ENCODE measurements at regions not wholly inside any gene's neighbourhood (a gene's known extent, or its start where the extent isn't known, plus 50 kb on each side); places are given as distances from the start of the nearest gene placed in this dataset.

- DNase-seq (no peak), ATAC-seq (no peak)
These were observed 946.3 kb upstream of the INTU start for GRCh38 chr4:126686491-126686890.

GRCh38 chr4:126687655-126688358, 945.0 kb upstream of the INTU start:
- ATAC-seq (no peak), DNase-seq (no peak)

GRCh38 chr4:126691797-126692196, 941.0 kb upstream of the INTU start:
- ATAC-seq (no peak), DNase-seq (no peak)

GRCh38 chr4:126697748-126698147, 935.0 kb upstream of the INTU start:
- no peak for DNase-seq
- ATAC-seq: no peak

GRCh38 chr4:126698224-126698623, 934.5 kb upstream of the INTU start:
- no peak for ATAC-seq
- DNase-seq: no peak

GRCh38 chr4:126701756-126702155, 931.0 kb upstream of the INTU start:
- ATAC-seq (no peak), DNase-seq (no peak)

- ATAC-seq: no peak
These were observed 930.0 kb upstream of the INTU start for GRCh38 chr4:126702747-126703146.

GRCh38 chr4:126705266-126705665, 927.5 kb upstream of the INTU start:
- DNase-seq (no peak), ATAC-seq (no peak)

More at GRCh38 chr4:126702747-126703146, 930.0 kb upstream of the INTU start:
- no peak for DNase-seq

GRCh38 chr4:126708716-126709115, 924.0 kb upstream of the INTU start:
- no peak for ATAC-seq
- DNase-seq: no peak

- DNase-seq (no peak), ATAC-seq (no peak)
These were observed 921.8 kb upstream of the INTU start for GRCh38 chr4:126710935-126711334.

GRCh38 chr4:126715067-126715466, 917.7 kb upstream of the INTU start:
- DNase-seq (no peak), ATAC-seq (no peak)

- no peak for ATAC-seq
These were observed 917.1 kb upstream of the INTU start for GRCh38 chr4:126715681-126716080.

GRCh38 chr4:126718136-126718535, 914.6 kb upstream of the INTU start:
- ATAC-seq (no peak), DNase-seq (no peak)

More at GRCh38 chr4:126715681-126716080, 917.1 kb upstream of the INTU start:
- no peak for DNase-seq

GRCh38 chr4:126719852-126720251, 912.9 kb upstream of the INTU start:
- DNase-seq: no peak
- no peak for ATAC-seq

- no peak for ATAC-seq
- DNase-seq: no peak
These were observed 906.9 kb upstream of the INTU start for GRCh38 chr4:126725906-126726305.

- no peak for DNase-seq
- no peak for ATAC-seq
These were observed 905.3 kb upstream of the INTU start for GRCh38 chr4:126727461-126727860.

- DNase-seq: no peak
- ATAC-seq: no peak
These were observed 901.7 kb upstream of the INTU start for GRCh38 chr4:126731062-126731461.

- ATAC-seq (no peak), DNase-seq (no peak)
These were observed 899.5 kb upstream of the INTU start for GRCh38 chr4:126733301-126733700.

GRCh38 chr4:126734465-126734864, 898.3 kb upstream of the INTU start:
- ATAC-seq (no peak), DNase-seq (no peak)

GRCh38 chr4:126735294-126736132, 897.2 kb upstream of the INTU start:
- ATAC-seq: no peak
- no peak for DNase-seq

- no peak for ATAC-seq
- no peak for DNase-seq
These were observed 896.6 kb upstream of the INTU start for GRCh38 chr4:126736133-126736518.

GRCh38 chr4:126737899-126738526, 894.7 kb upstream of the INTU start:
- ATAC-seq (no peak), DNase-seq (no peak)

- no peak for ATAC-seq
- DNase-seq: no peak
These were observed 894.2 kb upstream of the INTU start for GRCh38 chr4:126738527-126738923.
